ENCODE measurements at regions not wholly inside any gene's neighbourhood (a gene's known extent, or its start where the extent isn't known, plus 50 kb on each side); places are given as distances from the start of the nearest gene placed in this dataset.

DNA sequence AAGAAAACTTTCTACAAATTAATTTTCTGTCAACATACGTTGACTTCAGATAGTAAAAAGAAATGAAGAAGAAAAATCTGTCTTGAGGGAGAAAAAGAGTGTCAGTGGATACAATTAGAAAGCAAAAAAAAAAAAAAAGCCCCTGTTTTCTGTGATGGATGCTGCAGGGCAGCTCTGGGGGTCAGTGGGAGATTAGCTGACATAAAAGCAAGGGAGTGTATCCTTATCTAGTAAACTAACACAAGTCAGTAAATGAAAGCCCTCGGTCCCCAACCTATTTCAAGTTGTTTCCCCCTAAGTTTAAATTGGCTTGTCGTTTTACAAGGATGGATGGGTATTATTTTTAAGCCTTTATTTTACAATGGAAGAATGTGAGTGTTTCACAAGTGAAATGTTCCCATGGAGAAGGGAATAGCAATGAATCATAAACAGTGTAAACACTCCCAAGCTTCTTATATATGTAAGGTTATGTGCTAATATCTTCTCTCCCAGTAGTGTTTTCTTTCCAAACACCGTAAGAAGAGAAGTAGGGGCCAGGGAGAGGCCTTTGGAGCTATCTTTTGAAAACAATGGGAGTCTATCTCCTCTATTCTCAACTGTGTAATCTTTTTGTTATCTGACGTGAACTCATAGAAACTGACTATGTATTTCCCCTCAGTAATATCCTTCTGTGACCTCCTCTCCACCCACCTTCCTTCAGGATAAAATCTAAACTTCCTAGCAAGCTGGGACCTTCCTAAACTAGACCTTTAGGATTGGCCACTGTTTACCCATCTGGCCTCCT is 347.7 kb downstream of the FBXO8 start:
- H3K27me3 ChIP-seq (ENCODE audit: control insufficient read depth in 2 of 2, insufficient read depth in 2 of 2, low read length in 2 of 2): no peaks in the 10 kb centered on the region
- no peak overlapping the region for H2AFZ ChIP-seq (ENCODE audit: low read depth, low read length)
- ChIA-PET CTCF (ENCODE audit: low intra/inter-chr PET ratio) (no interaction called here), POLR2A (interaction anchor here (0.9 kb wide), 1 partner anchor 303 kb away, joined by 3 read pairs; no protein-coding TSS in a partner anchor)
- H3K4me3 ChIP-seq: no peak overlapping the region
- no peak overlapping the region for H3K27ac ChIP-seq (ENCODE audit: extremely low read depth, low read depth, low read length)
- no peaks in the 10 kb centered on the region for H4K20me1 ChIP-seq (replicated peaks; ENCODE audit: control insufficient read depth, insufficient read depth, low read length)
- no peaks in the 10 kb centered on the region for H3K9me1 ChIP-seq (ENCODE audit: control insufficient read depth, insufficient read depth, low read length)
- ATAC-seq: no peak
- 4% methylated on average over 5 of the region's 5 CpGs for WGBS (ENCODE audit: insufficient coverage, low coverage, missing lambda C conversion rate)
- in situ Hi-C loops (cut with MboI) (no loop called here), intact Hi-C loops (cut with micrococcal nuclease) (no loop called here)
- H3K9me3 ChIP-seq (replicated peaks; ENCODE audit: control insufficient read depth, insufficient read depth, low read depth, low read length): no peaks in the 10 kb centered on the region
- no peak for DNase-seq (ENCODE audit: extremely low read depth in 1 of 4, low spot score in 3 of 4)
- no peaks in the 10 kb centered on the region for H3K36me3 ChIP-seq (ENCODE audit: control insufficient read depth, insufficient read depth, low read length)
- no peak overlapping the region for H3K4me2 ChIP-seq (ENCODE audit: insufficient read depth, low read length)
- no peak overlapping the region for H3K9ac ChIP-seq (ENCODE audit: insufficient read depth in 1 of 2, low read depth in 2 of 2, low read length in 2 of 2)
- no peaks in the 10 kb centered on the region for H3K79me2 ChIP-seq (ENCODE audit: control insufficient read depth, insufficient read depth, low read length)
- BruUV-seq (replicated peaks): no TSS peak
- FAIRE-seq: no peak
- no peaks in the 10 kb centered on the region for H3K4me1 ChIP-seq (replicated peaks in 1 of 2; ENCODE audit: control insufficient read depth in 2 of 2, insufficient read depth in 2 of 2, low read length in 2 of 2)
- no peak for TF ChIP-seq PHF20 (IDR thresholded peaks at IDR 0.05; ENCODE audit: partially characterized antibody)
- TF ChIP-seq TSC22D4 (tag; IDR thresholded peaks at IDR 0.05): no peak
- TF ChIP-seq NFXL1 (CRISPR knock-in tag; IDR thresholded peaks at IDR 0.05): no peak
- TF ChIP-seq, protein P1, sequence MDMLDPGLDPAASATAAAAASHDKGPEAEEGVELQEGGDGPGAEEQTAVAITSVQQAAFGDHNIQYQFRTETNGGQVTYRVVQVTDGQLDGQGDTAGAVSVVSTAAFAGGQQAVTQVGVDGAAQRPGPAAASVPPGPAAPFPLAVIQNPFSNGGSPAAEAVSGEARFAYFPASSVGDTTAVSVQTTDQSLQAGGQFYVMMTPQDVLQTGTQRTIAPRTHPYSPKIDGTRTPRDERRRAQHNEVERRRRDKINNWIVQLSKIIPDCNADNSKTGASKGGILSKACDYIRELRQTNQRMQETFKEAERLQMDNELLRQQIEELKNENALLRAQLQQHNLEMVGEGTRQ (CRISPR knock-in tag; IDR thresholded peaks at IDR 0.05): no peak
- TF ChIP-seq ZKSCAN8 (CRISPR knock-in tag; IDR thresholded peaks at IDR 0.05): no peak
- no peak for TF ChIP-seq ARID2 (IDR thresholded peaks at IDR 0.05)
- TF ChIP-seq SMARCC2 (IDR thresholded peaks at IDR 0.05; ENCODE audit: low read depth): no peak
- TF ChIP-seq TGIF2 (CRISPR knock-in tag; IDR thresholded peaks at IDR 0.05): no peak
- no peak for TF ChIP-seq NFE2 (IDR thresholded peaks at IDR 0.05; ENCODE audit: low read depth)
- TF ChIP-seq NFYB (IDR thresholded peaks at IDR 0.05; ENCODE audit: extremely low read depth, insufficient read length): no peak
- TF ChIP-seq PYGO2 (tag; IDR thresholded peaks at IDR 0.05): no peak
- TF ChIP-seq FOS (IDR thresholded peaks at IDR 0.05; ENCODE audit: extremely low read depth, insufficient read length): no peak
- TF ChIP-seq RBM17 (IDR thresholded peaks at IDR 0.05; ENCODE audit: borderline replicate concordance, low read depth, low read length): no peak
- TF ChIP-seq, protein P2, sequence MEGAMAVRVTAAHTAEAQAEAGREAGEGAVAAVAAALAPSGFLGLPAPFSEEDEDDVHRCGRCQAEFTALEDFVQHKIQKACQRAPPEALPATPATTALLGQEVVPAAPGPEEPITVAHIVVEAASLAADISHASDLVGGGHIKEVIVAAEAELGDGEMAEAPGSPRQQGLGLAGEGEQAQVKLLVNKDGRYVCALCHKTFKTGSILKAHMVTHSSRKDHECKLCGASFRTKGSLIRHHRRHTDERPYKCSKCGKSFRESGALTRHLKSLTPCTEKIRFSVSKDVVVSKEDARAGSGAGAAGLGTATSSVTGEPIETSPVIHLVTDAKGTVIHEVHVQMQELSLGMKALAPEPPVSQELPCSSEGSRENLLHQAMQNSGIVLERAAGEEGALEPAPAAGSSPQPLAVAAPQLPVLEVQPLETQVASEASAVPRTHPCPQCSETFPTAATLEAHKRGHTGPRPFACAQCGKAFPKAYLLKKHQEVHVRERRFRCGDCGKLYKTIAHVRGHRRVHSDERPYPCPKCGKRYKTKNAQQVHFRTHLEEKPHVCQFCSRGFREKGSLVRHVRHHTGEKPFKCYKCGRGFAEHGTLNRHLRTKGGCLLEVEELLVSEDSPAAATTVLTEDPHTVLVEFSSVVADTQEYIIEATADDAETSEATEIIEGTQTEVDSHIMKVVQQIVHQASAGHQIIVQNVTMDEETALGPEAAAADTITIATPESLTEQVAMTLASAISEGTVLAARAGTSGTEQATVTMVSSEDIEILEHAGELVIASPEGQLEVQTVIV (CRISPR knock-in tag; IDR thresholded peaks at IDR 0.05; ENCODE audit: borderline replicate concordance): no peak
- TF ChIP-seq FOXM1 (IDR thresholded peaks at IDR 0.05; ENCODE audit: low read depth): no peak
- no peak for TF ChIP-seq FOXM1 (CRISPR knock-in tag; IDR thresholded peaks at IDR 0.05; ENCODE audit: low read depth)
- TF ChIP-seq, protein P3, sequence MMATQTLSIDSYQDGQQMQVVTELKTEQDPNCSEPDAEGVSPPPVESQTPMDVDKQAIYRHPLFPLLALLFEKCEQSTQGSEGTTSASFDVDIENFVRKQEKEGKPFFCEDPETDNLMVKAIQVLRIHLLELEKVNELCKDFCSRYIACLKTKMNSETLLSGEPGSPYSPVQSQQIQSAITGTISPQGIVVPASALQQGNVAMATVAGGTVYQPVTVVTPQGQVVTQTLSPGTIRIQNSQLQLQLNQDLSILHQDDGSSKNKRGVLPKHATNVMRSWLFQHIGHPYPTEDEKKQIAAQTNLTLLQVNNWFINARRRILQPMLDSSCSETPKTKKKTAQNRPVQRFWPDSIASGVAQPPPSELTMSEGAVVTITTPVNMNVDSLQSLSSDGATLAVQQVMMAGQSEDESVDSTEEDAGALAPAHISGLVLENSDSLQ (IDR thresholded peaks at IDR 0.05): no peak
- no peak for TF ChIP-seq KAT7 (CRISPR knock-in tag; IDR thresholded peaks at IDR 0.05; ENCODE audit: borderline replicate concordance)
- TF ChIP-seq, protein P4, sequence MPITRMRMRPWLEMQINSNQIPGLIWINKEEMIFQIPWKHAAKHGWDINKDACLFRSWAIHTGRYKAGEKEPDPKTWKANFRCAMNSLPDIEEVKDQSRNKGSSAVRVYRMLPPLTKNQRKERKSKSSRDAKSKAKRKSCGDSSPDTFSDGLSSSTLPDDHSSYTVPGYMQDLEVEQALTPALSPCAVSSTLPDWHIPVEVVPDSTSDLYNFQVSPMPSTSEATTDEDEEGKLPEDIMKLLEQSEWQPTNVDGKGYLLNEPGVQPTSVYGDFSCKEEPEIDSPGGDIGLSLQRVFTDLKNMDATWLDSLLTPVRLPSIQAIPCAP (CRISPR knock-in tag; IDR thresholded peaks at IDR 0.05; ENCODE audit: borderline replicate concordance): no peak

Data from K562 (cell line).